MM.1S (cell line): ENCODE measurements at regions not wholly inside any gene's neighbourhood (a gene's known extent, or its start where the extent isn't known, plus 50 kb on each side); places are given as distances from the start of the nearest gene placed in this dataset.

Experiments used
- DNase-seq: peaks from one replicate; pipeline ENCODE4 v3.0.0-alpha.2; 2015
- H2AFZ ChIP-seq: fragments of 300-600 bp; sonication (generic); 2 replicates; pipeline ENCODE4 v1.6.0; 2016; ENCODE audit warnings: antibody characterized with exemption, low read length
- H3F3A ChIP-seq: fragments of 300-600 bp; sonication (generic); 2 replicates; pipeline ENCODE4 v1.6.1; 2016; ENCODE audit warnings: mild to moderate bottlenecking, antibody characterized with exemption, low read length, moderate library complexity, mixed read lengths; ENCODE audit not compliant: insufficient read depth
- H3K27ac ChIP-seq: fragments of 300-600 bp; sonication (generic); 2 replicates; pipeline ENCODE4 v1.5.1; 2016; ENCODE audit warnings: mild to moderate bottlenecking, low read length
- H3K27me3 ChIP-seq: fragments of 300-600 bp; sonication (generic); replicated peaks from 2 replicates; pipeline ENCODE4 v1.6.0; 2016; ENCODE audit warnings: low read length; ENCODE audit not compliant: insufficient read depth
- H3K36me3 ChIP-seq: fragments of 300-600 bp; sonication (generic); replicated peaks from 2 replicates; pipeline ENCODE4 v1.6.1; 2016; ENCODE audit warnings: mild to moderate bottlenecking, low read length, mixed read lengths; ENCODE audit not compliant: insufficient read depth
- H3K4me1 ChIP-seq: fragments of 300-600 bp; sonication (generic); 2 replicates; pipeline ENCODE4 v1.6.1; 2016; ENCODE audit warnings: low read length, mixed read lengths
- H3K4me2 ChIP-seq: fragments of 300-600 bp; sonication (generic); 2 replicates; pipeline ENCODE4 v1.6.0; 2016; ENCODE audit warnings: low read depth, low read length
- H3K4me3 ChIP-seq: fragments of 300-600 bp; sonication (generic); 2 replicates; pipeline ENCODE4 v1.5.1; 2016; ENCODE audit warnings: low read length, mixed read lengths
- H3K79me2 ChIP-seq: fragments of 300-600 bp; sonication (generic); 2 replicates; pipeline ENCODE4 v1.6.1; 2016; ENCODE audit warnings: mixed run types, low read length, mixed read lengths
- H3K9ac ChIP-seq: fragments of 300-600 bp; sonication (generic); 2 replicates; pipeline ENCODE4 v1.6.1; 2016; ENCODE audit warnings: low read length, mixed read lengths
- H3K9me2 ChIP-seq: fragments of 300-600 bp; sonication (generic); replicated peaks from 2 replicates; pipeline ENCODE4 v1.6.1; 2016; ENCODE audit warnings: mild to moderate bottlenecking, low read length, mixed read lengths; ENCODE audit not compliant: insufficient read depth
- H3K9me3 ChIP-seq: fragments of 300-600 bp; sonication (generic); replicated peaks from 2 replicates; pipeline ENCODE4 v1.6.1; 2016; ENCODE audit warnings: mild to moderate bottlenecking, low read length, mixed read lengths; ENCODE audit not compliant: insufficient read depth
- H4K20me1 ChIP-seq: fragments of 300-600 bp; sonication (generic); 2 replicates; pipeline ENCODE4 v1.6.1; 2016; ENCODE audit warnings: mild to moderate bottlenecking, low read length, moderate library complexity, mixed read lengths; ENCODE audit not compliant: insufficient read depth
- CTCF ChIP-seq: fragments of 300-600 bp; sonication (generic); IDR thresholded peaks from 2 replicates; pipeline ENCODE4 v1.5.1; 2016; ENCODE audit warnings: antibody characterized with exemption, low read length, mixed read lengths
- EZH2 ChIP-seq: fragments of 300-600 bp; sonication (generic); optimal IDR thresholded peaks from 2 replicates; pipeline ENCODE3; 2017; ENCODE audit warnings: low read depth, mild to moderate bottlenecking, antibody characterized with exemption, low read length, mixed read lengths
- EZH2phosphoT487 ChIP-seq: fragments of 300-600 bp; sonication (generic); IDR thresholded peaks from 2 replicates; pipeline ENCODE4 v1.6.1; 2018; ENCODE audit warnings: antibody characterized with exemption, low read length

GRCh38 chr1:90277270-90277669 lies 282.4 kb downstream of the ZNF326 start:
- no peaks in the 10 kb centered on the region for H3K27me3 ChIP-seq
- no peaks in the 10 kb centered on the region for H3F3A ChIP-seq
- H3K27ac ChIP-seq: no peak overlapping the region
- no peaks in the 10 kb centered on the region for H3K9me2 ChIP-seq
- no peak for DNase-seq
- H3K9ac ChIP-seq: no peak overlapping the region
- H3K4me2 ChIP-seq: no peak overlapping the region
- H3K9me3 ChIP-seq: no peaks in the 10 kb centered on the region
- no peaks in the 10 kb centered on the region for H4K20me1 ChIP-seq
- H3K4me3 ChIP-seq: no peak overlapping the region
- H3K36me3 ChIP-seq: no peaks in the 10 kb centered on the region
- no peaks in the 10 kb centered on the region for H3K79me2 ChIP-seq
- no peak overlapping the region for H2AFZ ChIP-seq
- TF ChIP-seq CTCF: no peak
- no peaks in the 10 kb centered on the region for H3K4me1 ChIP-seq

GRCh38 chr1:90274376-90274775 lies 279.5 kb downstream of the ZNF326 start:
- H3K9me3 ChIP-seq: no peaks in the 10 kb centered on the region
- H3K9me2 ChIP-seq: no peaks in the 10 kb centered on the region
- TF ChIP-seq EZH2phosphoT487 (no peak), CTCF (no peak), EZH2 (no peak)
- H3K27me3 ChIP-seq: no peaks in the 10 kb centered on the region
- H3F3A ChIP-seq: no peaks in the 10 kb centered on the region
- H3K4me1 ChIP-seq: no peaks in the 10 kb centered on the region
- no peak overlapping the region for H2AFZ ChIP-seq
- no peaks in the 10 kb centered on the region for H4K20me1 ChIP-seq
- H3K36me3 ChIP-seq: no peaks in the 10 kb centered on the region
- H3K4me2 ChIP-seq: no peak overlapping the region
- DNase-seq: no peak
- no peak overlapping the region for H3K4me3 ChIP-seq
- H3K9ac ChIP-seq: no peak overlapping the region
- H3K27ac ChIP-seq: no peak overlapping the region
- H3K79me2 ChIP-seq: no peaks in the 10 kb centered on the region

- no peak overlapping the region for H2AFZ ChIP-seq
- no peaks in the 10 kb centered on the region for H3F3A ChIP-seq
- no peaks in the 10 kb centered on the region for H3K79me2 ChIP-seq
- H3K36me3 ChIP-seq: no peaks in the 10 kb centered on the region
- no peak for DNase-seq
- H3K9ac ChIP-seq: no peak overlapping the region
- no peak overlapping the region for H3K27ac ChIP-seq
- H4K20me1 ChIP-seq: no peaks in the 10 kb centered on the region
- no peak overlapping the region for H3K4me2 ChIP-seq
- no peaks in the 10 kb centered on the region for H3K27me3 ChIP-seq
- no peak overlapping the region for H3K4me3 ChIP-seq
- H3K4me1 ChIP-seq: no peaks in the 10 kb centered on the region
- H3K9me2 ChIP-seq: no peaks in the 10 kb centered on the region
- no peaks in the 10 kb centered on the region for H3K9me3 ChIP-seq
- TF ChIP-seq EZH2: no peak
- TF ChIP-seq CTCF: no peak
- no peak for TF ChIP-seq EZH2phosphoT487
Measured at GRCh38 chr1:90273241-90273774, 278.4 kb downstream of the ZNF326 start.
